Colonic mucosa (tissue), 4 donors: ENCODE measurements at regions not wholly inside any gene's neighbourhood (a gene's known extent, or its start where the extent isn't known, plus 50 kb on each side); places are given as distances from the start of the nearest gene placed in this dataset.

Source experiments
- DNase-seq: peaks from one replicate; pipeline ENCODE4 v3.0.0-alpha.2; 2020
- H3K27ac ChIP-seq: fragments of 200-600 bp; one replicate; pipeline ENCODE4 v1.8.0; 2021
- H3K27me3 ChIP-seq: fragments of 200-600 bp; one replicate; pipeline ENCODE4 v1.8.0; 2021
- H3K36me3 ChIP-seq: fragments of 200-600 bp; one replicate; pipeline ENCODE4 v1.8.0; 2021
- H3K4me1 ChIP-seq: fragments of 200-600 bp; one replicate; pipeline ENCODE4 v1.8.0; 2021; ENCODE audit warnings: mild to moderate bottlenecking
- H3K4me3 ChIP-seq: fragments of 200-600 bp; one replicate; pipeline ENCODE4 v1.8.0; 2021
- H3K9ac ChIP-seq, 2 donors: one replicate each; pipeline ENCODE4 v1.7.0; 2013; ENCODE audit warnings: control low read depth in 2 of 2, low read depth in 2 of 2, low read length in 2 of 2
- H3K9me3 ChIP-seq: fragments of 200-600 bp; one replicate; pipeline ENCODE4 v1.8.0; 2021
- CTCF ChIP-seq: fragments of 200-600 bp; IDR thresholded peaks from one replicate; pipeline ENCODE4 v1.8.0; 2022; ENCODE audit warnings: antibody characterized with exemption, mild to moderate bottlenecking
- intact Hi-C: fragments of 100-400 bp; cut with DNase I; formaldehyde crosslinking; loops from one replicate; pipeline ENCODE4 v1.14.1; 2022
- donor health status: healthy.
- donor health status: DM: no; HTN: no; CAD: no.
- donor health status: DM: no; HTN: no; CAD: no.

DNA sequence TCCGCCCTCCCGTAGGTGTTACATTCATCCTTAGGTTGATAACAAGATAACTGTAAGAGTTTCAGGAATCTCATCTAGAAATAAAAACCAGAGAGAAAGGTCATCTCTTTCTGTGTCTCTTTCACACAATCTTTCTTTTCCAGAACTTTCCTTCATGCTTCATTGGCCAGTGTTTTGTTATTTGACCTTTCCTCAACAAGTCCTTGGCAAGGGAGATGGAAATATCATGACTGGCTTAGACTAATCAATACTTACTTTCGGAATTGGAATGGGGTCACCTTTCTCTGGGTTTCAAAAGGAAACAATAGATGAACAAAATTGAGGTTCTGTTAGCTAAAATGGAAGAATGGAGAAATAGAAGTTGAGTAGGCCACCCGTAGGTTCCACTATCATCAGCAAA lies 72.9 kb upstream of the PPP2R5A start:
- no peak for TF ChIP-seq CTCF
- Histone ChIP-seq H3K4me1 (peaks cover 6% of the 10 kb centered on the region), H3K27ac (no peak overlapping the region)

DNA sequence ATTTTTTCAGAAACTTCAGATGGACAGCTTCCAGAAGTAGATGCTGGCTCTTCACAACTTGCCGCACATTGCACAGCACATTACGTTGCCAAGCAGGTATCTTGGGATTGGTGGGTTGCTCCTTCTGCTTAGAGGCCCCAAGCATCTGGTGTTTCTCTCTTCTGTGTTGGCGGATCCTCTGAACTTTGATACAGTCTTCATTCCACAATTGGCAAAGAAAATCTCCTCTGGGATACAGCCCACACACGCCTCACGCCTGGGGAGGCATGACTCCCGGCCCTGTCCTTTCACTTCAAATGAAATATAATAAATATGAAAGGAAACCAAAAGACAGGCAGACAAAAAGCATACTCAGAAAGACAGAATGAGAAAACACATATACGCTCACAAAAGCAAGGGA lies 72.3 kb upstream of the PPP2R5A start:
- Histone ChIP-seq H3K9me3 (no peaks in the 10 kb centered on the region), H3K4me1 (peaks cover 6% of the 10 kb centered on the region), H3K4me3 (no peak overlapping the region), H3K27ac (peak overlapping the region; percentile 66), H3K36me3 (no peaks in the 10 kb centered on the region), H3K9ac (no peak overlapping the region), H3K27me3 (no peaks in the 10 kb centered on the region)
- intact Hi-C loops = no loop called here
- TF ChIP-seq CTCF = no peak
- no peak for DNase-seq

More for the DNA sequence above, 72.9 kb upstream of the PPP2R5A start:
- no peaks in the 10 kb centered on the region for H3K27me3 ChIP-seq
- no peaks in the 10 kb centered on the region for H3K9me3 ChIP-seq
- no peaks in the 10 kb centered on the region for H3K36me3 ChIP-seq
- intact Hi-C loops = no loop called here
- no peak overlapping the region for H3K9ac ChIP-seq
- DNase-seq = no peak
- no peak overlapping the region for H3K4me3 ChIP-seq

DNA sequence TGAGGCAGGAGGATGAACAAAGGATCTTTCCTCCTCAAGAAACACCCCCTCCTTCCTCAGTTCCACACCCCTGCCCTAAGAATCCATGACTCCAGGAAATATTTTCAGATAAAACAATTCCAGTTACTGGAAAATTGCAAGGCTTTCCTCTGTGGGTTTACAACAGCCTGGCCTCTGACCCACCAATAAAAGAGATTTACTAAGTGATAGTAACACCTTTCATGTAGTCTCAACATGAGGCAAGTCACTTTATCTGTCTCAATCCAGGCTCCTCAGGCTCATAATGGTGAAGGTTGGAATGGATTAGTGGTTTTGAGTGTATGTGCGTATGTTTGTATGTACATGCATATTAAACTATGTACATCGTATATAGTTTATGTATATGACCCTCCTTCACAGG lies 71.4 kb upstream of the PPP2R5A start:
- Histone ChIP-seq H3K4me3 (no peak overlapping the region), H3K9me3 (no peaks in the 10 kb centered on the region), H3K27me3 (no peaks in the 10 kb centered on the region), H3K4me1 (peaks cover 6% of the 10 kb centered on the region), H3K36me3 (no peaks in the 10 kb centered on the region), H3K27ac (peak overlapping the region; percentile 66), H3K9ac (peak overlapping the region in 1 of 2 donors; percentile 34)
- TF ChIP-seq CTCF = no peak
- peak; percentile 37 for DNase-seq
- intact Hi-C loops = no loop called here

DNA sequence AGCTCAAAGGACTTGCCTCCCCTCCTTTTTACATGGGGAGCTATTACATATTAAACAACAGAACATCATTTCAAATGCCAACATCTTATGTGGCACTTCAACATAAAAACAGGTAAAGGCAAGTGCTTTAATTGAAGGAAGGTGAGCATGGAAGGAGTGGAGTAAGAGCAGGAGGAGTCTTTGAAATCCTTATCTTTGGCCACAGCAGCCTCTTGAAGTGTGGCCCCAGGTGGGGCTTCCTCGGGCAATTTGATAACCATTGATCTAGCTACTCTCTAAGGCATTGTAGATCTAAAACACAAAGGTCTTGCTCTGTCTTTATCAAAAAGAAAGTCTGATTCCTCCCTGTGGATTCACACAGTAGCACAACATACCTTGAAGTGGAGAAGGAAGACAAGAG lies 70.9 kb upstream of the PPP2R5A start:
- no peak for TF ChIP-seq CTCF
- Histone ChIP-seq H3K27me3 (no peaks in the 10 kb centered on the region), H3K36me3 (no peaks in the 10 kb centered on the region), H3K9ac (peak overlapping the region in 1 of 2 donors; percentile 34), H3K27ac (peak overlapping the region; percentile 66), H3K4me3 (no peak overlapping the region), H3K9me3 (no peaks in the 10 kb centered on the region), H3K4me1 (peaks cover 6% of the 10 kb centered on the region)
- intact Hi-C loops = no loop called here
- DNase-seq = no peak

GRCh38 chr1:212215910-212216309 lies 69.3 kb upstream of the PPP2R5A start:
- no peaks in the 10 kb centered on the region for H3K36me3 ChIP-seq
- no peak overlapping the region for H3K9ac ChIP-seq
- intact Hi-C loops = no loop called here
- no peak for DNase-seq
- no peak overlapping the region for H3K27ac ChIP-seq
- no peaks in the 10 kb centered on the region for H3K27me3 ChIP-seq
- H3K4me1 ChIP-seq = peaks cover 6% of the 10 kb centered on the region
- no peaks in the 10 kb centered on the region for H3K9me3 ChIP-seq
- no peak overlapping the region for H3K4me3 ChIP-seq
- no peak for TF ChIP-seq CTCF

DNA sequence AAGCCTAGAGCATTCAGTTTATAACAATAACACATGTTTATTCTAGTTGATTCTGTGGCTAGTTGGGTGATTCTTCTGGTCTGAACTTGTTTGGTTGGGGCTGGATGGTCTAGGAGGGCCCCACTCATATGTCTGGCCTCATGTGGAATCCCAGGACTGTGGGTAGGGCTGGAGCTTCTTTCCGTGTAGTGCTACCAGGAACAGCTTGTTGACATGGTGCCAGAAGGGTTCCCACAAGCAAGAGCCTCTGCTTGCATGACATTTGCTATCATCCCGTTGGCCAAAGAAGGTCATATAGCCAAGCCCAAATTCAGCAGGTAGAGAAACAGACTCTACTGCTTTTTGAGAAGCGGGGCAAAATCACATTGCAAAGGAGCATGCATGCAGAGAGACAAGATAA lies 67.6 kb upstream of the PPP2R5A start:
- no peaks in the 10 kb centered on the region for H3K36me3 ChIP-seq

More for the DNA sequence above, 67.6 kb upstream of the PPP2R5A start:
- no peak overlapping the region for H3K4me3 ChIP-seq
- no peak overlapping the region for H3K27ac ChIP-seq
- no peaks in the 10 kb centered on the region for H3K9me3 ChIP-seq
- H3K4me1 ChIP-seq = peaks cover 6% of the 10 kb centered on the region
- no peak overlapping the region for H3K9ac ChIP-seq
- TF ChIP-seq CTCF = no peak
- no peaks in the 10 kb centered on the region for H3K27me3 ChIP-seq
- peak; percentile 45 for DNase-seq
- intact Hi-C loops = no loop called here
